ENCODE measurements at regions not wholly inside any gene's neighbourhood (a gene's known extent, or its start where the extent isn't known, plus 50 kb on each side); places are given as distances from the start of the nearest gene placed in this dataset.

DNA sequence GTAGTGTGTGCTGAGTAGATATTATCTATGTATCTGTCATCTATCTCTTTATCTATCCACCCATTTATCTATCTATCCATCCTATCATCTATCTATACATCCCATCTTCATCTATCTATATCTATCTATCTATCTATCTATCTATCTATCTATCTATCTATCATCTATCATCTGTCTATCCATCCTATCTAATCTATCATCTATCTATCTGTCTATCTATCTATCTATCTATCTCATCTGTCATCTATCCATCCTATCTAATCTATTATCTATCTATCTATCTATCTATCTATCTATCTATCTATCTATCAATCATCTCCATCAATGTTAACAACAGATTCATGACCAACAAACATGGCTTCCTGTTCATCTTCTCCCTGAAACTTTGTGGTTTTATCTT, 90.5 kb upstream of the SLC24A3 start:
- Histone ChIP-seq H2AFZ (ENCODE audit: control insufficient read depth, low read length) (no peak overlapping the region), H3K4me3 (ENCODE audit: control insufficient read depth in 2 of 3, extremely low read depth in 1 of 3, insufficient read depth in 2 of 3, low read depth in 1 of 3, low read length in 3 of 3) (no peak overlapping the region), H3K79me2 (ENCODE audit: control insufficient read depth, insufficient read depth, low read length) (no peaks in the 10 kb centered on the region), H3K9me1 (ENCODE audit: control insufficient read depth, extremely low read depth, insufficient read depth, low read length) (no peaks in the 10 kb centered on the region), H3K4me1 (ENCODE audit: control insufficient read depth, extremely low read depth, insufficient read depth, low read length) (no peaks in the 10 kb centered on the region), H3K9me3 (ENCODE audit: control insufficient read depth, low read depth, low read length) (no peaks in the 10 kb centered on the region), H3K4me2 (ENCODE audit: control insufficient read depth, extremely low read depth, insufficient read depth, low read depth, low read length) (no peak overlapping the region), H3K9ac (ENCODE audit: control insufficient read depth, extremely low read depth, insufficient read depth, low read length) (no peak overlapping the region), H3K27me3 (ENCODE audit: control insufficient read depth, extremely low read depth, insufficient read depth, low read length) (no peaks in the 10 kb centered on the region), H3K27ac (ENCODE audit: control insufficient read depth, insufficient read depth, low read length) (no peak overlapping the region), H3K36me3 (ENCODE audit: control insufficient read depth in 2 of 2, extremely low read depth in 1 of 2, insufficient read depth in 2 of 2, low read length in 2 of 2) (no peaks in the 10 kb centered on the region), H4K20me1 (ENCODE audit: control insufficient read depth, extremely low read depth, insufficient read depth, low read length) (no peaks in the 10 kb centered on the region)
- DNase-seq (ENCODE audit: low read depth, low spot score), result no peak
- dilution Hi-C loops (cut with MboI; ENCODE audit: extremely low pct_ligation_motif_present, low sequenced_read_pairs), result no loop called here
- TF ChIP-seq EZH2 (IDR thresholded peaks at IDR 0.05; ENCODE audit: low read length), result no peak
- TF ChIP-seq CTCF (optimal IDR thresholded peaks at IDR 0.05 in 1 of 3, IDR thresholded peaks at IDR 0.05 in 1 of 3, conservative IDR thresholded peaks at IDR 0.05 in 1 of 3; ENCODE audit: extremely low read depth in 1 of 3, insufficient read depth in 2 of 3, low read length in 3 of 3), result no peak
- no peak for FAIRE-seq

- no peak for FAIRE-seq
- no peak overlapping the region for H3K27ac ChIP-seq (ENCODE audit: control insufficient read depth, insufficient read depth, low read length)
- H3K36me3 ChIP-seq (ENCODE audit: control insufficient read depth in 2 of 2, extremely low read depth in 1 of 2, insufficient read depth in 2 of 2, low read length in 2 of 2), result no peaks in the 10 kb centered on the region
Measured at GRCh38 chr20:19122395-19122794, 90.0 kb upstream of the SLC24A3 start.

More at GRCh38 chr20:19122395-19122794, 90.0 kb upstream of the SLC24A3 start:
- no peak for DNase-seq (ENCODE audit: low read depth, low spot score)
- Histone ChIP-seq H3K79me2 (ENCODE audit: control insufficient read depth, insufficient read depth, low read length) (no peaks in the 10 kb centered on the region), H3K9me3 (ENCODE audit: control insufficient read depth, low read depth, low read length) (no peaks in the 10 kb centered on the region), H2AFZ (ENCODE audit: control insufficient read depth, low read length) (no peak overlapping the region), H3K9ac (ENCODE audit: control insufficient read depth, extremely low read depth, insufficient read depth, low read length) (no peak overlapping the region), H3K4me1 (ENCODE audit: control insufficient read depth, extremely low read depth, insufficient read depth, low read length) (no peaks in the 10 kb centered on the region), H4K20me1 (ENCODE audit: control insufficient read depth, extremely low read depth, insufficient read depth, low read length) (no peaks in the 10 kb centered on the region), H3K4me2 (ENCODE audit: control insufficient read depth, extremely low read depth, insufficient read depth, low read depth, low read length) (no peak overlapping the region), H3K27me3 (ENCODE audit: control insufficient read depth, extremely low read depth, insufficient read depth, low read length) (no peaks in the 10 kb centered on the region), H3K4me3 (ENCODE audit: control insufficient read depth in 2 of 3, extremely low read depth in 1 of 3, insufficient read depth in 2 of 3, low read depth in 1 of 3, low read length in 3 of 3) (no peak overlapping the region), H3K9me1 (ENCODE audit: control insufficient read depth, extremely low read depth, insufficient read depth, low read length) (no peaks in the 10 kb centered on the region)
- TF ChIP-seq CTCF (optimal IDR thresholded peaks at IDR 0.05 in 1 of 3, IDR thresholded peaks at IDR 0.05 in 1 of 3, conservative IDR thresholded peaks at IDR 0.05 in 1 of 3; ENCODE audit: extremely low read depth in 1 of 3, insufficient read depth in 2 of 3, low read length in 3 of 3) (no peak), EZH2 (IDR thresholded peaks at IDR 0.05; ENCODE audit: low read length) (no peak)
- dilution Hi-C loops (cut with MboI; ENCODE audit: extremely low pct_ligation_motif_present, low sequenced_read_pairs), result no loop called here
